ENCODE measurements at regions not wholly inside any gene's neighbourhood (a gene's known extent, or its start where the extent isn't known, plus 50 kb on each side); places are given as distances from the start of the nearest gene placed in this dataset.

GRCh38 chr12:61870658-61871484, 389.3 kb upstream of the USP15 start:
- Histone ChIP-seq H3K9me3 (ENCODE audit: control insufficient read depth, low read length) (no peaks in the 10 kb centered on the region), H3K36me3 (ENCODE audit: control insufficient read depth, insufficient read depth, low read length) (no peaks in the 10 kb centered on the region), H3K9ac (no peak overlapping the region), H2AFZ (no peak overlapping the region), H3K79me2 (no peaks in the 10 kb centered on the region), H3K27me3 (ENCODE audit: control insufficient read depth, insufficient read depth, low read length) (no peaks in the 10 kb centered on the region), H3K4me2 (ENCODE audit: low read length) (no peak overlapping the region), H3K4me3 (ENCODE audit: low read depth, low read length) (no peak overlapping the region), H3K27ac (no peak overlapping the region), H3K4me1 (no peaks in the 10 kb centered on the region)
- TF ChIP-seq CTCF (IDR thresholded peaks at IDR 0.05): no peak

DNA sequence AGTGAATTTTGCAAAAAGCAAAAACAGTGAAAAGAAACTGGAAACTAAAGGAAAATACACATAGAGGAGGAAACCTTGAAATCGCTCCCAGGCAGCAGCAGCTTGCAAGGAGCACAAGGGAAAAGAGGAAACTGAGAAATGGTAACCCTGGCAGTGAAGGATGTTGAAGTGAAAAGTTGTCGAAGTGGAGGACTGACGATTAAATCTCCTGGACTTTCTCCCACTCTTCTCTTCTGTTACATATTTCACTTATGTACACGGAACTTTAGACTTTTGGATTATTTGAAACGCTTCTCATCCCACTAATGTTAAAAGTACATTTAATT, 388.8 kb upstream of the USP15 start:
- Histone ChIP-seq H3K27me3 (ENCODE audit: control insufficient read depth, insufficient read depth, low read length) (no peaks in the 10 kb centered on the region), H2AFZ (no peak overlapping the region), H3K9me3 (ENCODE audit: control insufficient read depth, low read length) (no peaks in the 10 kb centered on the region), H3K4me1 (no peaks in the 10 kb centered on the region), H3K27ac (no peak overlapping the region), H3K36me3 (ENCODE audit: control insufficient read depth, insufficient read depth, low read length) (no peaks in the 10 kb centered on the region), H3K4me2 (ENCODE audit: low read length) (no peak overlapping the region), H3K9ac (no peak overlapping the region), H3K79me2 (no peaks in the 10 kb centered on the region), H3K4me3 (ENCODE audit: low read depth, low read length) (no peak overlapping the region)
- TF ChIP-seq CTCF (IDR thresholded peaks at IDR 0.05): no peak

- TF ChIP-seq CTCF (IDR thresholded peaks at IDR 0.05): no peak
- Histone ChIP-seq H3K79me2 (no peaks in the 10 kb centered on the region), H3K9ac (no peak overlapping the region), H3K27ac (no peak overlapping the region), H3K36me3 (ENCODE audit: control insufficient read depth, insufficient read depth, low read length) (no peaks in the 10 kb centered on the region), H2AFZ (no peak overlapping the region), H3K9me3 (ENCODE audit: control insufficient read depth, low read length) (no peaks in the 10 kb centered on the region), H3K4me2 (ENCODE audit: low read length) (no peak overlapping the region), H3K4me3 (ENCODE audit: low read depth, low read length) (no peak overlapping the region), H3K27me3 (ENCODE audit: control insufficient read depth, insufficient read depth, low read length) (no peaks in the 10 kb centered on the region), H3K4me1 (no peaks in the 10 kb centered on the region)
Measured at GRCh38 chr12:61879229-61879628, 381.0 kb upstream of the USP15 start.

DNA sequence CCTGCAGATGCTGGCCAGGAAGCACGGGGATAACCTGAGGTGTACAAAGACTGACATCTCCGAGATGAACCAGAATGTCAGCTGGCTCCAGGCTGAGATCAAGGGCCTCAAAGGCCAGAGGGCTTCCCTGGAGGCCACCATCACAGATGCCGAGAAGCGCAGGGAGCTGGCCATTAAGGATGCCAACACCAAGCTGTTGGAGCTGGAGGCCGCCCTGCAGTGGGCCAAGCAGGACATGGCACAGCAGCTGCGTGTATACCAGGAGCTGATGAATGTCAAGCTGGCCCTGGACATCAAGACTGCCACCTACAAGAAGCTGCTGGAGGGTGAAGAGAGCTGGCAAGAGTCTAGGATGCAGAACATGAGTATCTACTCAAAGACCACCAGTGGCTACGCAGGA, 380.0 kb upstream of the USP15 start:
- H2AFZ ChIP-seq: no peak overlapping the region
- no peaks in the 10 kb centered on the region for H3K79me2 ChIP-seq
- no peaks in the 10 kb centered on the region for H3K36me3 ChIP-seq (ENCODE audit: control insufficient read depth, insufficient read depth, low read length)
- no peak for TF ChIP-seq CTCF (IDR thresholded peaks at IDR 0.05)
- H3K4me2 ChIP-seq (ENCODE audit: low read length): no peak overlapping the region
- no peak overlapping the region for H3K9ac ChIP-seq
- H3K9me3 ChIP-seq (ENCODE audit: control insufficient read depth, low read length): no peaks in the 10 kb centered on the region
- H3K27ac ChIP-seq: no peak overlapping the region
- no peak overlapping the region for H3K4me3 ChIP-seq (ENCODE audit: low read depth, low read length)
- no peaks in the 10 kb centered on the region for H3K27me3 ChIP-seq (ENCODE audit: control insufficient read depth, insufficient read depth, low read length)
- no peaks in the 10 kb centered on the region for H3K4me1 ChIP-seq

- H2AFZ ChIP-seq: no peak overlapping the region
- H3K4me3 ChIP-seq (ENCODE audit: low read depth, low read length): no peak overlapping the region
Measured at GRCh38 chr12:61891632-61892031, 368.6 kb upstream of the USP15 start.

More at GRCh38 chr12:61891632-61892031, 368.6 kb upstream of the USP15 start:
- H3K27ac ChIP-seq: no peak overlapping the region
- H3K9me3 ChIP-seq (ENCODE audit: control insufficient read depth, low read length): no peaks in the 10 kb centered on the region
- no peak overlapping the region for H3K9ac ChIP-seq
- no peak overlapping the region for H3K4me2 ChIP-seq (ENCODE audit: low read length)
- H3K79me2 ChIP-seq: no peaks in the 10 kb centered on the region
- TF ChIP-seq CTCF (IDR thresholded peaks at IDR 0.05): no peak
- H3K27me3 ChIP-seq (ENCODE audit: control insufficient read depth, insufficient read depth, low read length): no peaks in the 10 kb centered on the region
- no peaks in the 10 kb centered on the region for H3K36me3 ChIP-seq (ENCODE audit: control insufficient read depth, insufficient read depth, low read length)
- no peaks in the 10 kb centered on the region for H3K4me1 ChIP-seq
